GM18505 (cell line): ENCODE measurements at regions not wholly inside any gene's neighbourhood (a gene's known extent, or its start where the extent isn't known, plus 50 kb on each side); places are given as distances from the start of the nearest gene placed in this dataset.

Experiments used
- ATAC-seq: cut with Tn5 transposase; IDR thresholded peaks from one replicate; pipeline ENCODE4 v1.9.1; 2021; ENCODE audit not compliant: unreplicated experiment
- POLR2A ChIP-seq: IDR thresholded peaks from 4 replicates; pipeline ENCODE4 v1.6.1; 2011; ENCODE audit warnings: borderline replicate concordance; ENCODE audit not compliant: insufficient read depth, insufficient read length; ENCODE audit errors: extremely low read depth

- no peak for ATAC-seq
- TF ChIP-seq POLR2A, result no peak
Measured at GRCh38 chr22:46096051-46096450, 54.3 kb upstream of the PPARA start.

DNA sequence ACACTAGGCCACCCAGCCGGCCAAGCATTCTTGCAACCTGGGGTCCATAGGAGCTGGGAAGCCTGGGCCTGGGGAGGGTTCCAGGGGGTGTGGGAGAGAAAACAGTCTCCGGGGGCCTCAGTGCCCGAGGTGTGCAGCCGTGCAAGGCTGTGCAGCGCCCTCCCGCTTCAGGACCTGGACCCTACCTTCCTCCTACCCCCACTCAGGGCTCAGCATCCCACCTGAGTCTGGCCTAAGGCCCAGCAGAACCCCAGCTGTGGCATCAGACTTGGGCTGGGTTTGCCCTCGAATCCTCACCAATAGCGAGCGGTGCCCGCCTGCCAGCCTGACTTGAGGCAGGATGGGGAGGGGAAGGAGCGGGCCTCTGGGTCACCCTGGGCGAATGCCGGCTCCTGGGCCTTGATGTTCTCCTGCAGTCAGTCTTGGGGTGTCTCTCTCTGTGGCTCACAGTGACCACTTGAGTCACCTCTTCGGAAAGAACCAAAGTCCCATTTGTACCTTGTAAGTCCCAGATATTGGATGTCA lies 53.6 kb upstream of the PPARA start:
- TF ChIP-seq POLR2A, result no peak

GRCh38 chr22:46097268-46097900 lies 52.9 kb upstream of the PPARA start:
- ATAC-seq, result no peak
- TF ChIP-seq POLR2A, result no peak

More for the DNA sequence above, 53.6 kb upstream of the PPARA start:
- no peak for ATAC-seq

DNA sequence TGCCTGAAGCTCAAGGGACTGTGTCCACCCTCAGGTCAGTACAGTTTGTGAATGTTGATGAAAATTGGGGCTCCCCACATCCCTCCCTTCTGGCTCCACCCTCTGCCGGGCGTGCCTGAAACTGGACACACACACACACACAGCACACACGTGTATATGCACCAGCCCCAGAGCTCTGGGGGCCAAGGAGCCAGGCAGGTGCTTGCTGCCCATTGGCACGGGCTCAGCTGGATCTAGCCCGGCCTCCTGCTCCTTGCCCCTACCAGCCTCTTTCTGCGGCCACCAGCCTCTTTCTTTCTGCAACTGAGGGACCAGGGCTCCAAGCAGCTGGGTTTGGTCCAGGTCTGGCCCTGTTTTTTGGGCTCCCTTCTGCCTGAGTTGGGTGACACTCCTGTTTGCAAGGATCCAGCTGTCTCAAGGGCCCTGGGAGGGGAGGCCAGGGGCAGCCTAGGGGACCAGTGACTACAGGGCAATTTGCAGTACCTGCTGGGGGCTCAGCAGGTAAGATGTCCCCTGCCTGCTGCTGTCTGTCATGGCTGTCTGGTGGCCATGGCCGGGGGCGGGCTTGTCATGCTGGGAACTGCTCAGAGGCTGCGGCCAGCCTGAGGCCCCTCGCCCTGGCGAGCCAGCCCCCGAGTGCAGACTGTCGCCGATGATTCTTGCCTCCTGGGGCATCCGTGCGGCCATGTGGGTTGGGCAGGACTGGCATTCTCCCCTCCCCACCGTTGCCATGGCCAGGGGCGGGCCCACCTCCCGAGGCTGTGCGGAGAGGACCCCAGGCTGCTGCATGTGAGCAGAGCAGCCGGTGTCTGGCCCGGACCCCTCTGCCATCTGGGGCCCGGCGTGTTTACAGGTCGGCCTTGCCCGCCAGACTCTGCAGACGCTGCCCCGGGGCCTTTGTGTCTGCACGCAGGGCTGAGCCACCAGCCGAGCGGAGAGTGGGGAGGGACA lies 51.5 kb upstream of the PPARA start:
- no peak for TF ChIP-seq POLR2A
- ATAC-seq, result no peak

- no peak for ATAC-seq
- TF ChIP-seq POLR2A, result no peak
Measured at GRCh38 chr22:46099740-46100139, 50.6 kb upstream of the PPARA start.

GRCh38 chr22:46100401-46101105 lies 49.8 kb upstream of the PPARA start:
- TF ChIP-seq POLR2A, result no peak
- no peak for ATAC-seq
